Activated T-helper 17 cell treated with anti-CD3 and anti-CD28 coated beads, Interleukin-2, amount 50 U/mL, for 72 hours (primary cell): ENCODE measurements at regions not wholly inside any gene's neighbourhood (a gene's known extent, or its start where the extent isn't known, plus 50 kb on each side); places are given as distances from the start of the nearest gene placed in this dataset.

ENCODE experiments used
- ATAC-seq: fragments of 150-1000 bp; cut with Tn5 transposase; replicated peaks from 2 replicates; pipeline ENCODE4 v1.10.0; 2021; ENCODE audit warnings: mild to moderate bottlenecking, moderate library complexity
- H3K27ac Mint-ChIP-seq: one replicate; pipeline ENCODE4 v1.8.0; 2022; ENCODE audit warnings: mixed read lengths
- H3K27me3 Mint-ChIP-seq: one replicate; pipeline ENCODE4 v1.8.0; 2022; ENCODE audit warnings: mixed read lengths
- H3K36me3 Mint-ChIP-seq: one replicate; pipeline ENCODE4 v1.8.0; 2022; ENCODE audit warnings: low read depth, mild to moderate bottlenecking, mixed read lengths
- H3K4me1 Mint-ChIP-seq: one replicate; pipeline ENCODE4 v1.8.0; 2022; ENCODE audit warnings: mixed read lengths
- H3K4me3 Mint-ChIP-seq: one replicate; pipeline ENCODE4 v1.8.0; 2022; ENCODE audit warnings: mild to moderate bottlenecking, mixed read lengths
- H3K9me3 Mint-ChIP-seq: one replicate; pipeline ENCODE4 v1.8.0; 2022; ENCODE audit warnings: mixed read lengths

GRCh38 chr1:81618376-81618775, 182.4 kb upstream of the ADGRL2 start:
- H3K27me3 Mint-ChIP-seq: peaks cover 3% of the 10 kb centered on the region
- no peak for ATAC-seq
- H3K9me3 Mint-ChIP-seq: peaks cover 6% of the 10 kb centered on the region
- H3K4me1 Mint-ChIP-seq: no peaks in the 10 kb centered on the region
- H3K4me3 Mint-ChIP-seq: no peak overlapping the region
- H3K27ac Mint-ChIP-seq: no peak overlapping the region
- no peaks in the 10 kb centered on the region for H3K36me3 Mint-ChIP-seq

GRCh38 chr1:81617308-81617967, 183.3 kb upstream of the ADGRL2 start:
- H3K27ac Mint-ChIP-seq: no peak overlapping the region
- H3K4me1 Mint-ChIP-seq: no peaks in the 10 kb centered on the region
- no peaks in the 10 kb centered on the region for H3K36me3 Mint-ChIP-seq
- H3K9me3 Mint-ChIP-seq: peaks cover 9% of the 10 kb centered on the region
- no peak overlapping the region for H3K4me3 Mint-ChIP-seq
- ATAC-seq: no peak
- H3K27me3 Mint-ChIP-seq: peaks cover 3% of the 10 kb centered on the region

GRCh38 chr1:81613803-81614202, 186.9 kb upstream of the ADGRL2 start:
- Mint-ChIP-seq H3K36me3 (no peaks in the 10 kb centered on the region), H3K4me3 (no peak overlapping the region), H3K27me3 (no peaks in the 10 kb centered on the region), H3K9me3 (peaks cover 8% of the 10 kb centered on the region), H3K27ac (no peak overlapping the region), H3K4me1 (no peaks in the 10 kb centered on the region)
- no peak for ATAC-seq

GRCh38 chr1:81607924-81608323, 192.8 kb upstream of the ADGRL2 start:
- no peaks in the 10 kb centered on the region for H3K27me3 Mint-ChIP-seq
- no peaks in the 10 kb centered on the region for H3K4me1 Mint-ChIP-seq
- H3K9me3 Mint-ChIP-seq: peaks cover 5% of the 10 kb centered on the region
- H3K27ac Mint-ChIP-seq: no peak overlapping the region
- no peak overlapping the region for H3K4me3 Mint-ChIP-seq
- H3K36me3 Mint-ChIP-seq: no peaks in the 10 kb centered on the region
- ATAC-seq: no peak

GRCh38 chr1:81607086-81607485, 193.6 kb upstream of the ADGRL2 start:
- Mint-ChIP-seq H3K36me3 (no peaks in the 10 kb centered on the region), H3K27ac (no peak overlapping the region), H3K27me3 (no peaks in the 10 kb centered on the region), H3K4me3 (no peak overlapping the region), H3K4me1 (no peaks in the 10 kb centered on the region), H3K9me3 (peaks cover 5% of the 10 kb centered on the region)
- ATAC-seq: no peak

GRCh38 chr1:81606656-81607055, 194.1 kb upstream of the ADGRL2 start:
- ATAC-seq: no peak
- Mint-ChIP-seq H3K9me3 (peaks cover under 1% of the 10 kb centered on the region), H3K36me3 (no peaks in the 10 kb centered on the region), H3K4me3 (no peak overlapping the region), H3K27ac (no peak overlapping the region), H3K4me1 (no peaks in the 10 kb centered on the region), H3K27me3 (no peaks in the 10 kb centered on the region)

- H3K27ac Mint-ChIP-seq: no peak overlapping the region
- H3K4me3 Mint-ChIP-seq: no peak overlapping the region
- no peaks in the 10 kb centered on the region for H3K27me3 Mint-ChIP-seq
- H3K36me3 Mint-ChIP-seq: no peaks in the 10 kb centered on the region
- H3K9me3 Mint-ChIP-seq: peaks cover 5% of the 10 kb centered on the region
- ATAC-seq: no peak
- H3K4me1 Mint-ChIP-seq: no peaks in the 10 kb centered on the region
These were observed 195.7 kb upstream of the ADGRL2 start for GRCh38 chr1:81605023-81605422.

GRCh38 chr1:81600878-81601622, 199.7 kb upstream of the ADGRL2 start:
- Mint-ChIP-seq H3K4me3 (no peak overlapping the region), H3K36me3 (no peaks in the 10 kb centered on the region), H3K4me1 (no peaks in the 10 kb centered on the region), H3K27me3 (no peaks in the 10 kb centered on the region), H3K9me3 (peaks cover 5% of the 10 kb centered on the region), H3K27ac (no peak overlapping the region)
- ATAC-seq: no peak

GRCh38 chr1:81600363-81600762, 200.4 kb upstream of the ADGRL2 start:
- Mint-ChIP-seq H3K27me3 (no peaks in the 10 kb centered on the region), H3K4me3 (no peak overlapping the region), H3K9me3 (peaks cover 5% of the 10 kb centered on the region), H3K27ac (no peak overlapping the region), H3K36me3 (no peaks in the 10 kb centered on the region), H3K4me1 (no peaks in the 10 kb centered on the region)
- no peak for ATAC-seq

GRCh38 chr1:81598623-81599022, 202.1 kb upstream of the ADGRL2 start:
- H3K36me3 Mint-ChIP-seq: no peaks in the 10 kb centered on the region
- no peaks in the 10 kb centered on the region for H3K27me3 Mint-ChIP-seq
- H3K4me3 Mint-ChIP-seq: no peak overlapping the region
- H3K4me1 Mint-ChIP-seq: no peaks in the 10 kb centered on the region
- no peak overlapping the region for H3K27ac Mint-ChIP-seq
- peaks cover 5% of the 10 kb centered on the region for H3K9me3 Mint-ChIP-seq
- ATAC-seq: no peak

GRCh38 chr1:81597720-81598426, 202.9 kb upstream of the ADGRL2 start:
- no peak for ATAC-seq
- Mint-ChIP-seq H3K4me1 (no peaks in the 10 kb centered on the region), H3K9me3 (peaks cover 5% of the 10 kb centered on the region), H3K4me3 (no peak overlapping the region), H3K27ac (no peak overlapping the region), H3K27me3 (no peaks in the 10 kb centered on the region), H3K36me3 (no peaks in the 10 kb centered on the region)

GRCh38 chr1:81596341-81596740, 204.4 kb upstream of the ADGRL2 start:
- ATAC-seq: no peak
- no peak overlapping the region for H3K27ac Mint-ChIP-seq
- no peaks in the 10 kb centered on the region for H3K27me3 Mint-ChIP-seq
- no peaks in the 10 kb centered on the region for H3K4me1 Mint-ChIP-seq
- no peak overlapping the region for H3K4me3 Mint-ChIP-seq
- no peaks in the 10 kb centered on the region for H3K36me3 Mint-ChIP-seq
- H3K9me3 Mint-ChIP-seq: peaks cover 2% of the 10 kb centered on the region

- Mint-ChIP-seq H3K4me3 (no peak overlapping the region), H3K27me3 (no peaks in the 10 kb centered on the region), H3K36me3 (no peaks in the 10 kb centered on the region), H3K27ac (no peak overlapping the region), H3K4me1 (no peaks in the 10 kb centered on the region), H3K9me3 (no peaks in the 10 kb centered on the region)
- no peak for ATAC-seq
These were observed 206.5 kb upstream of the ADGRL2 start for GRCh38 chr1:81594206-81594605.

- no peak overlapping the region for H3K4me3 Mint-ChIP-seq
- H3K9me3 Mint-ChIP-seq: peaks cover 4% of the 10 kb centered on the region
- ATAC-seq: no peak
- H3K4me1 Mint-ChIP-seq: no peaks in the 10 kb centered on the region
- no peaks in the 10 kb centered on the region for H3K36me3 Mint-ChIP-seq
- H3K27me3 Mint-ChIP-seq: no peaks in the 10 kb centered on the region
- no peak overlapping the region for H3K27ac Mint-ChIP-seq
These were observed 208.5 kb upstream of the ADGRL2 start for GRCh38 chr1:81592233-81592632.

GRCh38 chr1:81590171-81590570, 210.6 kb upstream of the ADGRL2 start:
- Mint-ChIP-seq H3K4me1 (no peaks in the 10 kb centered on the region), H3K4me3 (no peak overlapping the region), H3K9me3 (peaks cover 8% of the 10 kb centered on the region), H3K27ac (no peak overlapping the region), H3K27me3 (no peaks in the 10 kb centered on the region), H3K36me3 (no peaks in the 10 kb centered on the region)
- ATAC-seq: no peak
